Chondrocyte (in vitro differentiated cells): ENCODE measurements at regions not wholly inside any gene's neighbourhood (a gene's known extent, or its start where the extent isn't known, plus 50 kb on each side); places are given as distances from the start of the nearest gene placed in this dataset.

Experiments
- DNase-seq: peaks from one replicate; pipeline ENCODE4 v3.0.0; 2021; ENCODE audit warnings: mixed read lengths, low spot score
- H3K27ac Mint-ChIP-seq: one replicate; pipeline ENCODE4 v1.8.0; 2021; ENCODE audit warnings: mild to moderate bottlenecking, moderate library complexity, mixed read lengths; ENCODE audit not compliant: unreplicated experiment
- H3K27me3 Mint-ChIP-seq: 2 replicates; pipeline ENCODE4 v1.8.0; 2021; ENCODE audit warnings: low read depth, mixed read lengths
- H3K36me3 Mint-ChIP-seq: 2 replicates; pipeline ENCODE4 v1.8.0; 2021; ENCODE audit warnings: low read depth, mixed read lengths
- H3K4me1 Mint-ChIP-seq: 2 replicates; pipeline ENCODE4 v1.8.0; 2021; ENCODE audit warnings: low read depth, mild to moderate bottlenecking, mixed read lengths
- H3K4me3 Mint-ChIP-seq: one replicate; pipeline ENCODE4 v1.8.0; 2021; ENCODE audit warnings: mild to moderate bottlenecking, moderate library complexity, mixed read lengths; ENCODE audit not compliant: unreplicated experiment
- H3K9me3 Mint-ChIP-seq: 2 replicates; pipeline ENCODE4 v1.8.0; 2021; ENCODE audit warnings: low read depth, mixed read lengths
- CTCF ChIP-seq: fragments of 200-600 bp; sonication (generic); IDR thresholded peaks from 2 replicates; pipeline ENCODE4 v1.5.0; 2021; ENCODE audit warnings: antibody characterized with exemption, mild to moderate bottlenecking, moderate library complexity

DNA sequence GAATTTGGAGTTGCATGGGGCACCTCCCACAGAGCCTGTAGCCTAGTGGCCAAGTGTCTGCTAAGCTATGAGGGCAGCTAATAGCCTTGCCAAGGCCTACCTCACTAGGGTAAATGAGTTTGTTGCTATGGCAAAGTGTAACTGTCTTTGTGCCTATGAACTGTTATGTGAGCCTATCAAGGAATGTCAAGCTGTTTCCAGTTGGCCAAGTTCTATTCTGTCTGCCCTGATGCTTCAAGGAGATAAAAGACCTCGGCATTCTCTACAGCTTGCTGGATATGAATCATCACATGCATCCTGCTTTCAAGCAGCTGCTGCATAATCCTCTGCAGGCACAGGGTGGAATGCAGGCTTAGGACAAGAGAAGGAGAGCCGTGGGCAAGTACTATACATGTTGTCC, 69.8 kb upstream of the CCDC112 start:
- Mint-ChIP-seq H3K4me1 (no peaks in the 10 kb centered on the region), H3K27ac (no peak overlapping the region), H3K27me3 (peaks cover 2% of the 10 kb centered on the region), H3K36me3 (no peaks in the 10 kb centered on the region), H3K4me3 (no peak overlapping the region), H3K9me3 (no peaks in the 10 kb centered on the region)
- TF ChIP-seq CTCF = no peak
- DNase-seq = no peak

GRCh38 chr5:115363879-115364278, 67.4 kb upstream of the CCDC112 start:
- no peak for DNase-seq
- H3K27ac Mint-ChIP-seq = no peak overlapping the region
- peaks cover 9% of the 10 kb centered on the region for H3K27me3 Mint-ChIP-seq
- no peaks in the 10 kb centered on the region for H3K36me3 Mint-ChIP-seq
- no peaks in the 10 kb centered on the region for H3K4me1 Mint-ChIP-seq
- H3K4me3 Mint-ChIP-seq = no peak overlapping the region
- no peaks in the 10 kb centered on the region for H3K9me3 Mint-ChIP-seq
- no peak for TF ChIP-seq CTCF

DNA sequence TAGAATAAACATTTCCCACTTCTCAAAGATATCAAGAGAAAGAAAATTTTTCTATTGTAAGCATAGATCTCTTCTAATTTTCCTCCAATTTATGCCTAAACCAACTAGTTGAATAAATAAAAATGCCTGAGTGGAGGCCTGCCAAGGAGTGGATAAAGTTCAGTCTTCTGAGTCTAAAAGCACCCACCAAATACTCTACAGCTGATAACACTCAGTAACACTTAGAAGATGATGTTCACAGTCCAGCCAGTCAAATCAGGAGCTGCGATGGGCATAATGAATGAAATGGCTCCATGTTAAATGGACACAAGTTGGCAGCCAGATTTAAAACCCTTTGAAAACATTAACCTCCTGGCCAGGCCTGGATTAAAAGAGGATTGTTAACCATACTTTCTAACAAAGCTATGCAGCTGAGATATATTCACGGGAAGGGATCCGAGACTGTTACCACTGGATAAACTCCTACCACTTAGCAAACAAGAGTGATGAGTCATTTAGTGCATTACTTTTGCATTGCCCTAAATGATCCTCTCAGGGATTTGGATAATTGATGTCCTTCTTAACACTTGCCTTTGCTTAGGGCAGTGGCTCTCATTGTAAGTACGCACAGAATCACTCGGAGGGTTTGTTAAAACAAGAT, 63.7 kb upstream of the CCDC112 start:
- no peak for TF ChIP-seq CTCF
- Mint-ChIP-seq H3K4me1 (no peaks in the 10 kb centered on the region), H3K27ac (no peak overlapping the region), H3K4me3 (no peak overlapping the region), H3K9me3 (no peaks in the 10 kb centered on the region), H3K36me3 (no peaks in the 10 kb centered on the region), H3K27me3 (peaks cover 8% of the 10 kb centered on the region)
- DNase-seq = no peak

- Mint-ChIP-seq H3K27ac (no peak overlapping the region), H3K27me3 (peaks cover 8% of the 10 kb centered on the region), H3K4me1 (peaks cover 6% of the 10 kb centered on the region), H3K36me3 (no peaks in the 10 kb centered on the region), H3K9me3 (peaks cover 4% of the 10 kb centered on the region), H3K4me3 (no peak overlapping the region)
- DNase-seq = no peak
- no peak for TF ChIP-seq CTCF
Measured at GRCh38 chr5:115355767-115356381, 59.4 kb upstream of the CCDC112 start.

- Mint-ChIP-seq H3K4me3 (no peak overlapping the region), H3K27me3 (peaks cover 8% of the 10 kb centered on the region), H3K9me3 (peaks cover 4% of the 10 kb centered on the region), H3K4me1 (peaks cover 6% of the 10 kb centered on the region), H3K36me3 (no peaks in the 10 kb centered on the region), H3K27ac (no peak overlapping the region)
- no peak for TF ChIP-seq CTCF
- DNase-seq = no peak
Measured at GRCh38 chr5:115355095-115355494, 58.6 kb upstream of the CCDC112 start.
